AG10803 (cell line): ENCODE measurements at regions not wholly inside any gene's neighbourhood (a gene's known extent, or its start where the extent isn't known, plus 50 kb on each side); places are given as distances from the start of the nearest gene placed in this dataset.

Experiments
- DNase-seq: peaks from one replicate; pipeline ENCODE4 v3.0.0; 2010; ENCODE audit warnings: low read depth
- H3K4me3 ChIP-seq: 2 replicates; pipeline ENCODE4 v1.5.1; 2011; ENCODE audit warnings: mild to moderate bottlenecking, low read length, control low read depth
- CTCF ChIP-seq: conservative IDR thresholded peaks from 2 replicates; pipeline ENCODE4 v1.5.1; 2011; ENCODE audit warnings: mild to moderate bottlenecking, low read length, control low read depth, inconsistent platforms

GRCh38 chr9:549455-549997 is 292.0 kb upstream of the DMRT1 start:
- DNase-seq = no peak
- H3K4me3 ChIP-seq = no peak overlapping the region
- no peak for TF ChIP-seq CTCF

- H3K4me3 ChIP-seq = no peak overlapping the region
- DNase-seq = no peak
- TF ChIP-seq CTCF = no peak
These were observed 291.2 kb upstream of the DMRT1 start for GRCh38 chr9:550333-550732.

- TF ChIP-seq CTCF = no peak
- no peak overlapping the region for H3K4me3 ChIP-seq
- no peak for DNase-seq
These were observed 289.2 kb upstream of the DMRT1 start for GRCh38 chr9:551986-552929.

GRCh38 chr9:555493-555892 is 286.0 kb upstream of the DMRT1 start:
- no peak for TF ChIP-seq CTCF
- DNase-seq = no peak
- H3K4me3 ChIP-seq = no peak overlapping the region

- no peak overlapping the region for H3K4me3 ChIP-seq
- no peak for DNase-seq
- no peak for TF ChIP-seq CTCF
These were observed 285.3 kb upstream of the DMRT1 start for GRCh38 chr9:556199-556598.

- no peak for TF ChIP-seq CTCF
- no peak overlapping the region for H3K4me3 ChIP-seq
- DNase-seq = no peak
These were observed 284.8 kb upstream of the DMRT1 start for GRCh38 chr9:556675-557074.
